CD4-positive, alpha-beta T cell treated with Interleukin-1 beta for 1 hour (primary cell): ENCODE measurements at regions not wholly inside any gene's neighbourhood (a gene's known extent, or its start where the extent isn't known, plus 50 kb on each side); places are given as distances from the start of the nearest gene placed in this dataset.
"Not testable (repeated sequence)": the region's sequence is repeated elsewhere in the genome, so short reads cannot be mapped to it uniquely, and the experiment has no call there.

Experiments
- DNase-seq, 2 donors: peaks; one replicate each; pipeline ENCODE4 v3.0.0-alpha.2; 2020 to 2022

GRCh38 chr10:107544706-107545520, 380.4 kb upstream of the SORCS1 start:
- DNase-seq, result no peak

- no peak for DNase-seq
Measured at GRCh38 chr10:107542607-107543006, 378.1 kb upstream of the SORCS1 start.

GRCh38 chr10:107542016-107542415, 377.5 kb upstream of the SORCS1 start:
- no peak for DNase-seq

GRCh38 chr10:107540981-107541380, 376.5 kb upstream of the SORCS1 start:
- no peak for DNase-seq

- no peak for DNase-seq
Measured at GRCh38 chr10:107529350-107529749, 364.8 kb upstream of the SORCS1 start.

GRCh38 chr10:107520348-107520747, 355.8 kb upstream of the SORCS1 start:
- DNase-seq, result no peak

GRCh38 chr10:107517811-107518210, 353.3 kb upstream of the SORCS1 start:
- no peak for DNase-seq

GRCh38 chr10:107516349-107516748, 351.8 kb upstream of the SORCS1 start:
- no peak for DNase-seq

GRCh38 chr10:107504011-107504410, 339.5 kb upstream of the SORCS1 start:
- DNase-seq, result not testable (repeated sequence)

- DNase-seq, result no peak
Measured at GRCh38 chr10:107502229-107502985, 337.9 kb upstream of the SORCS1 start.

- no peak for DNase-seq
Measured at GRCh38 chr10:107498983-107499382, 334.5 kb upstream of the SORCS1 start.

- no peak for DNase-seq
Measured at GRCh38 chr10:107497024-107497423, 332.5 kb upstream of the SORCS1 start.

- DNase-seq, result no peak
Measured at GRCh38 chr10:107496594-107496993, 332.1 kb upstream of the SORCS1 start.

GRCh38 chr10:107492389-107492788, 327.9 kb upstream of the SORCS1 start:
- DNase-seq, result no peak

GRCh38 chr10:107490389-107490788, 325.9 kb upstream of the SORCS1 start:
- no peak for DNase-seq

- DNase-seq, result no peak
Measured at GRCh38 chr10:107487284-107487683, 322.8 kb upstream of the SORCS1 start.

GRCh38 chr10:107485019-107485418, 320.5 kb upstream of the SORCS1 start:
- no peak for DNase-seq

- DNase-seq, result no peak
Measured at GRCh38 chr10:107481881-107482280, 317.4 kb upstream of the SORCS1 start.

- DNase-seq, result no peak
Measured at GRCh38 chr10:107481224-107481623, 316.7 kb upstream of the SORCS1 start.

GRCh38 chr10:107480781-107481180, 316.3 kb upstream of the SORCS1 start:
- no peak for DNase-seq

- DNase-seq, result no peak
Measured at GRCh38 chr10:107477266-107477665, 312.8 kb upstream of the SORCS1 start.

GRCh38 chr10:107476408-107476807, 311.9 kb upstream of the SORCS1 start:
- no peak for DNase-seq

- no peak for DNase-seq
Measured at GRCh38 chr10:107474650-107475049, 310.1 kb upstream of the SORCS1 start.

GRCh38 chr10:107473225-107473624, 308.7 kb upstream of the SORCS1 start:
- no peak for DNase-seq
